Right renal pelvis (tissue), 4 donors: ENCODE measurements at regions not wholly inside any gene's neighbourhood (a gene's known extent, or its start where the extent isn't known, plus 50 kb on each side); places are given as distances from the start of the nearest gene placed in this dataset.

ENCODE experiments used
- DNase-seq, 4 donors: peaks; one replicate each; pipeline ENCODE4 v3.0.0-alpha.2; 2013; ENCODE audit warnings: low read depth in 4 of 4, low spot score in 3 of 4, missing footprints in 1 of 4

- no peak for DNase-seq
These were observed 888.1 kb downstream of the PDCD6IP start for GRCh38 chr3:34686541-34686940.

- DNase-seq = no peak
These were observed 889.2 kb downstream of the PDCD6IP start for GRCh38 chr3:34687671-34688070.

DNA sequence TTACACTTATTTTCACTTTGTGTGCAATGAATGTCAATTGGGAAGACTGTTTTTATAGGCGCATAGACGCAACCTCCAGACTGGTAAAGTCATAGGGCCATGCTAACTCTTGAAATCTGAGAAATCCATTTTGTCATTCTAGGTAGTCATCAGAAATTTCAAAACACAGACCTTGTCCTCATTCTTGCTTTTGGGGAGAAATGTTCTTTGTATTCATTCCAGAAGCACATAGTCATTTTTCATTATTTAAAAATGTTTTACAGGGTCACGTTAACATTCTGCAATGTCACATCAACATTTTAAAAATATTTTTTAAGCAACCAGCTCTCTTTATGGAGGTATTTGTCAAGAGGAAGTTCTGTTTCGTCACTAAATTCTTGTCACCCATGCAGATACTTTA, 898.4 kb downstream of the PDCD6IP start:
- no peak for DNase-seq

GRCh38 chr3:34703053-34703452, 904.6 kb downstream of the PDCD6IP start:
- DNase-seq = no peak

DNA sequence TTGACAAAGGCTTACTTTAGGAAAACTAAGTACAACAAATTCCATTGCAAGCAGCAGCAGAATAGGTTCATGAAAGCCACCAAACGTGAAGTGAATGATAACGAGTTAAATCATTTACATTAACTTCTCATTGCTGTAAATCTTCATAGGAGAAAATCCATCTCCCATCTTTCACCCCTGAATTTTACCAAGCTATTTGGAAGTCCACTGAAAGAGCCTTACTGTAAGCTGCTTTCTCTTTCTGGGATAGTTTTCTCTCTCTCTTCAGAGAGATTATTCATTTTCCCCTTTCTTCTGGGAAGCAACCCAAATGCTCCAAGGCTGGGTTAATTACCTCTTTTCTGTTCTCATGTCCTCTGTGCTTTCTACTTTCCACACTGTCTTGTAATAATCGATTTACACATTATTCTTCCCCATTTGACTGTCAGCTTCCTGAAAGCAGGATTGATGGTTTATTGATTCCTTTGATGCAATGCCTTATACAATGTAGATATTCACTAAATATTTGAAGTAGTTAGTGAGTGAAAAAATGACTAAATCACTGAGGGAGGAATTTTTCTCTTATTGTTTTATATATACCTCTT, 914.3 kb upstream of the ARPP21 start:
- no peak for DNase-seq

GRCh38 chr3:34725774-34726173, 913.6 kb upstream of the ARPP21 start:
- no peak for DNase-seq

GRCh38 chr3:34727700-34728099, 911.6 kb upstream of the ARPP21 start:
- no peak for DNase-seq

- DNase-seq = no peak
These were observed 897.2 kb upstream of the ARPP21 start for GRCh38 chr3:34742151-34742550.

DNA sequence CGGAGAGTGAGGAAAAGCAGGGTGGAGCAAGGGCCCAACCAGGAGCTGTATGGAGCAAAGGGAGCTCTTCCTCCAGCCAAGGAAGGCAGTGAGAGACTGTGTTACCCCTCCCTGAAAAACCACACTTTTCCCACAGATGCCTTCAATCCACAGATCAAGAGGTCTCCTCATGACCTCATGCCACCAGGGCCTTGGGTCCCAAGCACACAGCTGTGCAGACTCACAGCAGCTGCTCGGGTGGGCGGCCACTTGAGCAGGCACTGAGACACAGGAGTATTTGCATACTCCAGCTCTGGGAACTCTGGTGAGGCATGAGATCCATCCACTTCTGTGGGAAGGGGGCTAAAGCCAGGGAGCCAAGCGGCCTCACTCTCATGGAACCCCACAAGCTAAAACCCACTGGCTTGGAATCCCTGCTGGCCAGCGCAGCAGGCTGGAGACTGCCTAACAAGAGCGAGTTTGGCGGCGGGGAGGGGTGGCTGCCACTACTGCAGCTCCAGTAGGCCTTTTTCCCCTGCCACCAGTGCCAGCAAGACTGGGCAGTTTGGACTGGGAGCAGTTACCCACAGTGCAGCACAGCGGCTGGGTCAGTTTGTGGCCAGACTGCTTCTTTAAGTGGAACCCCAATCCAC, 880.6 kb upstream of the ARPP21 start:
- no peak for DNase-seq

DNA sequence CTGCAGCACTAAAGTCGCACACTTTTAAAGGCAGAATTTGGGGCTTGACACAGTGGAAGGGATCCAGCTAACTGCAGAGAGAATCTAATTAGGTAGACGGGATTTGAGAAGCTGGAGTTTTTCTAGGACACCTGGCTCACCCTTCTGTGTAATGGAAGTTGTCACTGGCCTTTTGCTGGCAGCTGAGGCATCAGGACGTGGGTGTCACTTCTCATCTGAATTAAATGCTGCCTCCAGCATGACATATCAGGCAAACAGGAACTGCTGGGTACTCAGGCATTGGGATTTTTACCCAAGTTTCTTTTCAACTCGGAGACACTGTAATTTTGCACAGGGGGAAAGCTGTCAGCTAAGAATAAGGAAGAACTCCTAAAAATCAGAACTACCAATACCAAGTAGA, 861.9 kb upstream of the ARPP21 start:
- DNase-seq = no peak

DNA sequence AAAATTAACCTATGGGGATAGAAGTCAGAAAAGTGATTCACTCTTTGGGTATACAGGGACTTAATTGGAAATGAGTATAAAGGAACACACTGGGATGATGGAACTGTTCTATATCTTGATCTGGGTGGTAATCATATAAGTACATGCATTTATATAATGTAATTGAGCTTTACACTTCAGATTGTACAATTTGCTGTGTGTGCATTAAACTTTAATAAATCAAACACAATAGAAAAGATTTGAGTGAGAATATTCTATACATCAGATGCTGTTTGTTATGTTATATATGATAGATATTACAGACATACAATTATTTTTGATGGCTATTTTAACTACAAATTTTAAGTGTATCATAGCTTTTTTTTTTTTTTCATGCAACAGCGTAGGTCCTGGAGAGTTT, 860.2 kb upstream of the ARPP21 start:
- no peak for DNase-seq

DNA sequence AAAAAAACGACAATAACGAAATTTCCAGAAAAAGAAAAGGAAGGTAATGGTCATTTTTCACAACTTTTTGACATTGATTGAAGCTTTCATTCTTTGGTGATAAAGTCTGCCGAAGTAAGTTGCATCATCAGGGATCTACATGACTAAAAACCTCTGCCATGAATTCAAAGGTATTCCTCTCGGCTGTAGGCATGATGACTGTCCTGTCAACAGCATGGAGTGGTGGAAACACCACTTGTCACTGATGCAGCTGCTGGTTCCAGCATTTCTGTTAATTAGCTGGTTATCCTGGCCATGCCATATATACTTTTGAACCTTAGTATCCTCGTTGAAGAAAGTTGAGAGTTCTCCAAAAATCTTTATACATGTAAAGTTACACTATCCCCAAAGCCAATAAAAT, 859.0 kb upstream of the ARPP21 start:
- no peak for DNase-seq

DNA sequence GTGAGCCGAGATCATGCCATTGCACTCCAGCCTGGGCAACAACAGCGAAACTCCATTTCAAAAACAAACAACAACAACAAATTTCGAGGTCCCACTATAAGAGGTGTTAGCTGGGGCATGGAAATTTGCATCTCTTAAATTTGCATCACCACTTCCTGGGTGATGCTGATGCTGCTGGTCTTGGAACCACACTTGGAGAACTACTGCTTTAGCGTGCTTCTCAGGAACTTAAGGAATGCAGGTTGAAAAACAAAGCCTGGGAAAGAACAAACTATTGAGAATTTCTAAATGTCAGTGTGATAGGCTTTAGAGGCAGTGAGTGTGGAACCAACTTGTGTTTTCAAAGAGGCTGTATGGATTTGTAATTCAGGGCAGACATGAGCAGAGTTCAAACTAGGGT, 858.4 kb upstream of the ARPP21 start:
- DNase-seq = no peak

GRCh38 chr3:34782871-34783270, 856.5 kb upstream of the ARPP21 start:
- no peak for DNase-seq

- DNase-seq = no peak
These were observed 855.4 kb upstream of the ARPP21 start for GRCh38 chr3:34783876-34784275.

- no peak for DNase-seq
These were observed 846.3 kb upstream of the ARPP21 start for GRCh38 chr3:34793057-34793456.

DNA sequence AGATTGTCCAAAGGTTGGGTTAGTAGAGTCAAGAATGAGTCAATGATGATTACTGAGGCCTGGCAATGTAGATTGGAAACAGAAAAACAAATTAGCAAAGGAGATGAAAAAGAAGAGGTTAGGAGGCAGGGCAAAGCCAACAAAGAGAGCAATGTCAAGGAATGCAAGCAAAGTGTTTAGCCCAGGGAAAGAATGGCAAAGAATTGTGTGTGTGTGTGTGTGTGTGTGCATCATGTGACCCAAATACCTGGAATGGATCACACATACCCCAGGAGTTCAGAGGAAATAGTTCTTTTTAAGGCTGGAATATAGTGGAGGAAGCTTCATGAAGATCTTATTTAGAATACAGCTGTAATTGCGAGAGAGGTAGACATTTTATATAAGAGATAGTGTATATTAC, 831.7 kb upstream of the ARPP21 start:
- DNase-seq = no peak

DNA sequence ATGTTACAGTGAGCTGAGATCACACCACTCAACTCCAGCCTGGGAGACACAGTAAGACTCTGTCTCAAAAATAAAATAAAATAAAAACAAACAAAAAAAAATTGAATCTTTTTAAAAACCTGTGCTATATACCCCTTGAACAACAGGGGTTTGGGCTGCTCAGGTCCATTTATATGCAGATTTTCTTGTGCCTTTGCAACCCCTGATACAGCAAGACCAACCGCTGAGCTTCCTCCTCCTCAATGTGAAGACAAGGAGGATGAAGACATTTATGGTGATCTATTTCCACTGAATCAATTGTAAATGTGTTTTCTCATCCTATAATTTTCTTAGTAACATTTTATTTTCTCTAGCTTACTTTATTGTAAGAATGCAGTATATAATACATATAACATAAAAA, 831.0 kb upstream of the ARPP21 start:
- no peak for DNase-seq

GRCh38 chr3:34828847-34829246, 810.5 kb upstream of the ARPP21 start:
- no peak for DNase-seq

DNA sequence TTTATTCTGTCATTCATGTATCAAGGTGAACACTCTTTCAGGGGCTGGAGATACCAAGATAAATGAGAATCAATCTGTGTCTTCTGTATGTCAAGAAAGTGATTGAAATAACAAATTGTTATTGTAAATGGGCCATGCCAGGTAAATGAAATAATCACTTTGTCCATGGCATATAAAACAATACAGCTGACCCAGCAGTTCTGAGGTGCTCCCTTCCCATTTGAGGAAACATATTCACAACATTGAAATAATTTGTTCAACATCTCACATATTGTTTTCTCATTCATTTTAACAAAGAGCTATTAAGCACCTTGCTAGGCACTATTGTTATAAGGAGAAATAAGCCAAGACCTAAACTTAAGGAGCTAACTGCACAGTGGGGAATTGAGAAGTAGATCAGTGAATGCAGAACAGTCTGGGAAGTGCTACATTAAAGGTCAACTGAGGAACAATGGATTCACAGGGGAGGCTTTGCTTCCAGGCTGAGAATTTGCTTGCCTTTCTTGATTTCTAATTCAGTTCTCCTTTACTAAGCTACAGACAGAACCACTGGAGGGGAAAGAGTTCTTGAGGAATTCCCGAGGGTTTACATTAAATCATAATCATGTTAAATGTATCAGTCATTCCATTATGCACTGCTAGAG, 806.3 kb upstream of the ARPP21 start:
- no peak for DNase-seq

DNA sequence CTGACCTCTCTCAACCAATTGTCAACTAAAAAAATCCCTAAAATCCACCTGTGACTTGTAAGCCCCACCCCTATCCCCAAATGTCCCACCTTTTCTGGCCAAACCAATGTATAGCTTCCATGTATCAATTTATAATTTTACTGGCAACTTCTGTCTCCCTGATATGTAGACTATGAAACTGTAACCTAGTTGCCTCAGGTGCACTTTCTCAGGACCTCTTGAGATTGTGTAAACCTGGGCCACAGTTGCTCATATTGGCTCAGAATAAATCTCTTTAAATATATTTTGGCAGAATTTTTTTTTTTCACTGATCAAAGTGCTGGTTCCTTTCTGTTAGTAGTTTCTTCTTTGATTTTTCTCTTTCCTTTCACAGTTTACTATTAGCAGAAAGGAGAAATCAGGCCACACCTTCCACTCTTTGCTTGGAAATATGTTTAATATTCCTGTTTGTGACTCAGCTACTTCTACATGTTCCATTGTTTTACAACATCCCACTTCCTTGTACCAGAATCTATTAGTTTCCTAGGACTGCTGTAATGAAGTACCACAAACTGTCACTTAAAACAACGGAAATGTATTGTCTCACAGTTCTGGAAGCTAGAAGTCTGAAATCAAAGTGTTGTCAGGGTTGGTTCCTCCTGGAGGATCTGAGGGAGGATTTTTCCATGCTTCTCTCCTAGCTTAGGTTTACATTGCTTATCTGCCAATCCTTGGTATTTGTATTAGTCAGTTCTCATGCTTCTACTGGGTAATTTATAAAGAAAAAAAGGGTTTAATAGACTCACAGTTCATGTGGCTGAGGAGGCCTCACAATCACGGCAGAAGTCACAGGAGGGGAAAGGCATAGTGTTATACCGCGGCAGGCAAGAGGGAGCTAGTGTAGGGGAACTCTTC, 801.2 kb upstream of the ARPP21 start:
- DNase-seq = no peak
